ENCODE measurements at regions not wholly inside any gene's neighbourhood (a gene's known extent, or its start where the extent isn't known, plus 50 kb on each side); places are given as distances from the start of the nearest gene placed in this dataset.

DNA sequence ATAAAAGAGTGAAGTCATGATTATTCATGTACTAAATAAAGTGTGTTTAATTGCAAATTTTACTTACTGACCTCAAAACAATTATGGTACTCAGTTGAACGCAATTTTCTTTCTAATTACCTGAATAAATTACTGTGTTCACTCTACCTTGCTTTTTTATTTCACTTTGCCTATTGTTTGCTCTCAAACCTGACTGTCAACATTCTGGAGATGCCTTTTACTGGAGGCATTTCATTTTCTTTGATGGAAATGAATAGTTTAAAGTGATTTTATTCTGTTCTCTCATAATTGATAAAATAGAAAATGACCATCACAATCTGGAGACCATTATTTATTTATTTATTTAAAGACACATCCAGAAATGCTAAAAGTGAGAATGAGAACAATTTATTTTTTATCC lies 811.5 kb upstream of the ATXN8OS start (continued):
- TF ChIP-seq IRF4 (IDR thresholded peaks at IDR 0.05; ENCODE audit: low read depth, low read length): no peak

DNA sequence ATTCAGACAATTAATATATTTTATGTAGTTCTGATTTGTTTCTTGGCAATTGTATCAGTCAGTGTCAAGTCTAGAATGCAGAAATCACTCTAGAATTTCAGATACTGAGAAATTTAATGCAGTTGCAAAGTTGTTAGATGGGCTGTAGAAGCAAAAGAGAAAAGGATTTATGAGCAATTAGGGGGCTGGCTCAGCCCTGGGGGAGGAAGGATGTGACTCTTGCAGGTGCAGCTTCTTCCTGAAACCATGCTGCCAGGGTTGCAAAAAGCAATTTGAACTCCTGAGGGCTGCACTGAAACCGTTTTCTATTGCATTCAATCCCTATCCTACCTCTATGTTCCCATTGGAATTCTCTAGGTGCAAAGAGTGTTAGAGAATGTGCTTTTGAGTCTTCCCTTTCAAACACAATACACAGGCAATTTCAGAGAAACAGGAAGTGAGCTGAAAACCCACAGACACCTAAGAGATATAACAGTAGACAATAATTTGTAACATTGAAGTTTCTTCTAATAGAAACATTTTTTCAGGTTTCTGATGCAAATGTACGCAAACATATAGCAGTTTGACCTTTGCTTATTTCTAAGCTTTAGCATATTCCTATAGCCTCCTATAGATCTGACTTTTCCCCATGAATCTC lies 814.7 kb upstream of the ATXN8OS start:
- BruUV-seq (replicated peaks): no TSS peak
- Histone ChIP-seq H3K36me3 (ENCODE audit: control insufficient read depth in 2 of 2, insufficient read depth in 2 of 2, low read length in 1 of 2) (no peaks in the 10 kb centered on the region), H3K79me2 (ENCODE audit: control insufficient read depth, insufficient read depth, low read length) (no peaks in the 10 kb centered on the region), H4K20me1 (ENCODE audit: control insufficient read depth, insufficient read depth) (no peaks in the 10 kb centered on the region), H3K4me3 (no peak overlapping the region), H2AFZ (ENCODE audit: control insufficient read depth, low read depth, low read length) (no peak overlapping the region), H3K9ac (ENCODE audit: control insufficient read depth, insufficient read depth, low read length) (no peak overlapping the region), H3K4me1 (ENCODE audit: control insufficient read depth, insufficient read depth, low read length) (no peaks in the 10 kb centered on the region), H3K27ac (ENCODE audit: control insufficient read depth, insufficient read depth) (no peak overlapping the region), H3K27me3 (replicated peaks in 1 of 2; ENCODE audit: control insufficient read depth in 2 of 2, insufficient read depth in 2 of 2, low read length in 1 of 2) (no peaks in the 10 kb centered on the region), H3K9me3 (replicated peaks; ENCODE audit: control insufficient read depth, insufficient read depth, low read length) (no peaks in the 10 kb centered on the region), H3K4me2 (ENCODE audit: control insufficient read depth, insufficient read depth) (no peak overlapping the region)
- ATAC-seq: peak; percentile 73
- no peak for DNase-seq (ENCODE audit: low read depth, low spot score)
- intact Hi-C loops (cut with micrococcal nuclease; ENCODE audit: unreplicated experiment): no loop called here
- ChIA-PET SMC1A (ENCODE audit: uncharacterized antibody, unreplicated experiment) (interaction anchor here (0.6 to 1.9 kb wide), 5 partner anchors 9 to 50 kb away, joined by 3 to 7 read pairs (median 5); no protein-coding TSS in a partner anchor), CTCF (interaction anchor here (1.6 kb wide), 2 partner anchors 11 to 13 kb away, joined by 4 read pairs; no protein-coding TSS in a partner anchor), POLR2A (no interaction called here), RAD21 (ENCODE audit: unreplicated experiment) (no interaction called here)
- TF ChIP-seq IRF4 (IDR thresholded peaks at IDR 0.05; ENCODE audit: low read depth, low read length): no peak
- no peak for TF ChIP-seq SREBF1 (IDR thresholded peaks at IDR 0.05; ENCODE audit: low read length)
- 0 out of 2 replicates have a peak, but pooled peaks have one; percentile 8 for TF ChIP-seq RUNX3 (IDR thresholded peaks at IDR 0.05; ENCODE audit: low read length)
- peak; percentile 75; the same call in 1 of the 2 replicates for TF ChIP-seq SPI1 (IDR thresholded peaks at IDR 0.05; ENCODE audit: borderline replicate concordance, insufficient read depth, low read depth, low read length)
- 0 out of 2 replicates have a peak, but pooled peaks have one; percentile 33 for TF ChIP-seq DPF2 (IDR thresholded peaks at IDR 0.05)
- TF ChIP-seq ZNF384 (IDR thresholded peaks at IDR 0.05; ENCODE audit: borderline replicate concordance, low read depth, low read length): no peak
- TF ChIP-seq, protein P1, sequence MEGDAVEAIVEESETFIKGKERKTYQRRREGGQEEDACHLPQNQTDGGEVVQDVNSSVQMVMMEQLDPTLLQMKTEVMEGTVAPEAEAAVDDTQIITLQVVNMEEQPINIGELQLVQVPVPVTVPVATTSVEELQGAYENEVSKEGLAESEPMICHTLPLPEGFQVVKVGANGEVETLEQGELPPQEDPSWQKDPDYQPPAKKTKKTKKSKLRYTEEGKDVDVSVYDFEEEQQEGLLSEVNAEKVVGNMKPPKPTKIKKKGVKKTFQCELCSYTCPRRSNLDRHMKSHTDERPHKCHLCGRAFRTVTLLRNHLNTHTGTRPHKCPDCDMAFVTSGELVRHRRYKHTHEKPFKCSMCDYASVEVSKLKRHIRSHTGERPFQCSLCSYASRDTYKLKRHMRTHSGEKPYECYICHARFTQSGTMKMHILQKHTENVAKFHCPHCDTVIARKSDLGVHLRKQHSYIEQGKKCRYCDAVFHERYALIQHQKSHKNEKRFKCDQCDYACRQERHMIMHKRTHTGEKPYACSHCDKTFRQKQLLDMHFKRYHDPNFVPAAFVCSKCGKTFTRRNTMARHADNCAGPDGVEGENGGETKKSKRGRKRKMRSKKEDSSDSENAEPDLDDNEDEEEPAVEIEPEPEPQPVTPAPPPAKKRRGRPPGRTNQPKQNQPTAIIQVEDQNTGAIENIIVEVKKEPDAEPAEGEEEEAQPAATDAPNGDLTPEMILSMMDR (IDR thresholded peaks at IDR 0.05 in 2 of 3, conservative IDR thresholded peaks at IDR 0.05 in 1 of 3; ENCODE audit: control insufficient read depth in 2 of 3, extremely low read depth in 1 of 3, insufficient read depth in 1 of 3, low read depth in 3 of 3, low read length in 3 of 3): no peak
- TF ChIP-seq YBX1 (IDR thresholded peaks at IDR 0.05): no peak
- no peak for TF ChIP-seq MEF2B (IDR thresholded peaks at IDR 0.05; ENCODE audit: partially characterized antibody, poor library complexity, severe bottlenecking)
- TF ChIP-seq FOXM1 (IDR thresholded peaks at IDR 0.05; ENCODE audit: low read depth, low read length): no peak
- 0 out of 2 replicates have a peak, but pooled peaks have one; percentile 29 for TF ChIP-seq MTA2 (IDR thresholded peaks at IDR 0.05; ENCODE audit: low read depth)
- TF ChIP-seq IKZF1 (conservative IDR thresholded peaks at IDR 0.05): peak; percentile 48; the same call in 1 of the 2 replicates
- TF ChIP-seq RFX5 (IDR thresholded peaks at IDR 0.05; ENCODE audit: low read depth, low read length): no peak
- peak in 1 of 2 experiments; percentile 21; a peak in 1 of 4 replicates for TF ChIP-seq IKZF2 (IDR thresholded peaks at IDR 0.05)
- in situ Hi-C loops (cut with MboI): no loop called here
- 38% methylated on average over 2 of the region's 2 CpGs for WGBS (ENCODE audit: insufficient coverage, insufficient replicate concordance, low lambda C conversion rate, missing lambda C conversion rate)
- no peak for FAIRE-seq
